GM13976 (cell line): ENCODE measurements at regions not wholly inside any gene's neighbourhood (a gene's known extent, or its start where the extent isn't known, plus 50 kb on each side); places are given as distances from the start of the nearest gene placed in this dataset.

Experiments
- DNase-seq: peaks from one replicate; pipeline ENCODE4 v3.0.0; 2012; ENCODE audit warnings: low spot score
- CTCF ChIP-seq: IDR thresholded peaks from 2 replicates; pipeline ENCODE4 v1.5.1; 2012; ENCODE audit warnings: borderline replicate concordance, mild to moderate bottlenecking; ENCODE audit not compliant: insufficient read depth; ENCODE audit errors: extremely low read depth, missing control alignments, control extremely low read depth
- in situ Hi-C: fragments of 300-500 bp; cut with MboI; formaldehyde crosslinking; loops from one replicate; pipeline ENCODE4 v1.12.0; 2022; ENCODE audit warnings: low sequenced_read_pairs, mixed read lengths, inconsistent platforms; ENCODE audit not compliant: unreplicated experiment

DNA sequence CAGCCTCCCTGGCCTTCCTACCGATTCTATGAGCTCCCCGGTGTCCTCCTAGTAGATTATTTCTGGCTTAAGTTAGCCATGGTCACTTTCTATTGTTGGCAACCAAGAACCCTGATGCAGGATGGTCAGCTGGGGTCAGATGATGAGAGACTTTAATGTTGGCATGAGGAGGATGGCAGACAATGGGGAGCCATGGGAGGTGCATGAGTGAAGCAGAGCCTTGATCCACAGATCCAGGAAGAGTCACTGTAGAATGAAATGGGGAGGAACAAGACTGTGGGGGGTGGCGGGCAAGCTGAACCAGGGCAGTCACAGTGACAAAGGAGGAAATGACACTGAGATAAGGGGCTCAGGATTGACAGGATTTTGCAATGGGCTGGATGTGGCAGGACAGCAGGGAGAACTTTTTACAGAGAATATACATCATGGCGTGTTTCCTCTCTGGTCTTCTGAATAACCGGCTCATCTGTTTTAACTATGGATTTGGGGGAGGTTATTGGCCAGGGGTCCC lies 60.9 kb downstream of the RPLP1 start:
- no peak for TF ChIP-seq CTCF
- no peak for DNase-seq
- in situ Hi-C loops = no loop called here

GRCh38 chr15:69513986-69514385 lies 61.4 kb downstream of the RPLP1 start:
- DNase-seq = no peak
- in situ Hi-C loops = no loop called here
- TF ChIP-seq CTCF = no peak

DNA sequence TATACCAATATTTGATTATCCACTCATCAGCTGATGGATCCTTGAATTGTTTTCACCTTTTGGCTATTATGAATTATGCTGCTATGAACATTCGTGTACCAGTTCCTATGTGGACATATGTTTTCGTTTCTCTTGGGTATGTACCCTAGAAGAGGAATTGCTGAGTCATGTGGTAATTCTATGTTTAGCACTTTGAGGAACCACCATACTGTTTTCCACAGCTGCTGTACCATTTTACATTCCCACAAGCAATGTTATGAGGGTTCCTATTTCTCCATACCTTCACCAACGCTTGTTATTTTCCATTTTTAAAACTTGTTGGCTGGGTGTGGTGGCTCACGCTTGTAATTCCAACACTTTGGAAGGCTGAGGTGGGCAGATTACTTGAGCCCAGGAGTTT lies 62.9 kb downstream of the RPLP1 start:
- TF ChIP-seq CTCF = no peak
- no peak for DNase-seq
- in situ Hi-C loops = no loop called here

DNA sequence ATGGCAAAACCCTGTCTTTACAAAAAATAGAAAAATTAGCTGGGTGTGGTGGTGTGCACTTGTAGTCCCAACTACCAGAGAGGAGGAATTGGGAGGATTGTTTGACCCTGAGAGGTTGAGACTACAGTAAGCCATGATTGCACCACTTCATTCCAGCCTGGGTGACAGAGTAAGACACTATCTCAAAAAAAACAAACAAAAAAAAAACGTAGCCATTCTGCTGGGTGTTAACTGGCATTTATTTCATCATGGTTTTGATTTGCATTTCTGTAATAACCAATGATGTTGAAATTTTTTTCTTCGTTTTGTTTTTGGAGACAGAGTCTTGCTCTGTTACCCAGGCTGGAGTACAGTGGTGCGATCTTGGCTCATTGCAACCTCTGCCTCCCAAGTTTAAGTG lies 63.3 kb downstream of the RPLP1 start:
- no peak for DNase-seq
- in situ Hi-C loops = no loop called here
- no peak for TF ChIP-seq CTCF

GRCh38 chr15:69517052-69517451 lies 64.4 kb downstream of the RPLP1 start:
- in situ Hi-C loops = no loop called here
- no peak for DNase-seq
- TF ChIP-seq CTCF = no peak

- in situ Hi-C loops = no loop called here
- no peak for DNase-seq
- no peak for TF ChIP-seq CTCF
These were observed 66.2 kb downstream of the RPLP1 start for GRCh38 chr15:69518806-69519205.

DNA sequence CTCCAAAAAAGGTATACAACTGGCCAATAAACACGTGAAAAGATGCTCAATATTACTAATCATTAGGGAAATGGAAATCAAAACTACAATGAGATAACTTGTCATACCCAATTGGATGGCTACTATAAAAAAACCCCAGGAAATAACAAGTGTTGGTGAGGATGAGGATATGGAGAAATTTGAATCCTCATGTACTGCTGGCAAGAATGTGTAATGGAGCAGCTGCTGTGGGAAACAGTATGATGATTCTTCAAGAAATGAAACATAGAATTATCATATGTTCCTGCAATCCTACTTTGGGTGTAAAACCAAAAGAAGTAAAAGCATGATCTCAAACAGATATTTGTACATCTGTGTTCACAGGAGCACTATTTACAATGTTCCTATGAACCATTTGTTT lies 67.4 kb downstream of the RPLP1 start:
- no peak for TF ChIP-seq CTCF
- DNase-seq = no peak
- in situ Hi-C loops = no loop called here
